ENCODE measurements at regions not wholly inside any gene's neighbourhood (a gene's known extent, or its start where the extent isn't known, plus 50 kb on each side); places are given as distances from the start of the nearest gene placed in this dataset.
A peak's percentile ranks its signal among the peaks of the same experiment; 100 is the strongest.

GRCh38 chr5:54703133-54703532 lies 185.6 kb downstream of the SNX18 start:
- Histone ChIP-seq H3F3A (ENCODE audit: low read depth) (no peaks in the 10 kb centered on the region), H3K4me1 (ENCODE audit: insufficient read depth, low read length, poor library complexity, severe bottlenecking) (peaks cover 6% of the 10 kb centered on the region), H3K9ac (ENCODE audit: low read depth, low read length, poor library complexity, severe bottlenecking) (no peak overlapping the region), H3K27me3 (ENCODE audit: insufficient read depth, low read length, poor library complexity, severe bottlenecking) (no peaks in the 10 kb centered on the region), H3K9me3 (ENCODE audit: insufficient read depth, low read depth, low read length) (no peaks in the 10 kb centered on the region), H2AFZ (ENCODE audit: low read length) (peak overlapping the region; percentile 39; the same call in 1 of the 2 replicates), H4K20me1 (ENCODE audit: insufficient read depth, low read length, poor library complexity, severe bottlenecking) (no peaks in the 10 kb centered on the region), H3K9me2 (replicated peaks; ENCODE audit: low read depth, low read length) (no peaks in the 10 kb centered on the region), H3K4me2 (ENCODE audit: low read depth, low read length, poor library complexity, severe bottlenecking) (no peak overlapping the region), H3K36me3 (ENCODE audit: insufficient read depth, low read length) (no peaks in the 10 kb centered on the region), H3K79me2 (ENCODE audit: insufficient read depth, low read length) (no peaks in the 10 kb centered on the region), H3K4me3 (ENCODE audit: low read length, poor library complexity, severe bottlenecking) (no peak overlapping the region)
- TF ChIP-seq CTCF (conservative IDR thresholded peaks at IDR 0.05; ENCODE audit: low read length) (no peak), EZH2phosphoT487 (IDR thresholded peaks at IDR 0.05; ENCODE audit: borderline replicate concordance) (no peak)

- Histone ChIP-seq H3K27me3 (ENCODE audit: insufficient read depth, low read length, poor library complexity, severe bottlenecking) (no peaks in the 10 kb centered on the region), H3K9me3 (ENCODE audit: insufficient read depth, low read depth, low read length) (no peaks in the 10 kb centered on the region), H2AFZ (ENCODE audit: low read length) (no peak overlapping the region), H3K4me2 (ENCODE audit: low read depth, low read length, poor library complexity, severe bottlenecking) (no peak overlapping the region), H3K9me2 (replicated peaks; ENCODE audit: low read depth, low read length) (no peaks in the 10 kb centered on the region), H4K20me1 (ENCODE audit: insufficient read depth, low read length, poor library complexity, severe bottlenecking) (no peaks in the 10 kb centered on the region), H3K9ac (ENCODE audit: low read depth, low read length, poor library complexity, severe bottlenecking) (no peak overlapping the region), H3K36me3 (ENCODE audit: insufficient read depth, low read length) (no peaks in the 10 kb centered on the region), H3F3A (ENCODE audit: low read depth) (no peaks in the 10 kb centered on the region), H3K4me3 (ENCODE audit: low read length, poor library complexity, severe bottlenecking) (no peak overlapping the region), H3K4me1 (ENCODE audit: insufficient read depth, low read length, poor library complexity, severe bottlenecking) (peaks cover 6% of the 10 kb centered on the region), H3K79me2 (ENCODE audit: insufficient read depth, low read length) (no peaks in the 10 kb centered on the region)
- no peak for TF ChIP-seq EZH2phosphoT487 (IDR thresholded peaks at IDR 0.05; ENCODE audit: borderline replicate concordance)
- TF ChIP-seq CTCF (conservative IDR thresholded peaks at IDR 0.05; ENCODE audit: low read length): no peak
Measured at GRCh38 chr5:54702470-54702869, 184.9 kb downstream of the SNX18 start.

GRCh38 chr5:54700986-54701578 lies 183.5 kb downstream of the SNX18 start:
- Histone ChIP-seq H3K9me3 (ENCODE audit: insufficient read depth, low read depth, low read length) (no peaks in the 10 kb centered on the region), H3K4me3 (ENCODE audit: low read length, poor library complexity, severe bottlenecking) (no peak overlapping the region), H3K9ac (ENCODE audit: low read depth, low read length, poor library complexity, severe bottlenecking) (no peak overlapping the region), H4K20me1 (ENCODE audit: insufficient read depth, low read length, poor library complexity, severe bottlenecking) (no peaks in the 10 kb centered on the region), H3K27me3 (ENCODE audit: insufficient read depth, low read length, poor library complexity, severe bottlenecking) (no peaks in the 10 kb centered on the region), H3K79me2 (ENCODE audit: insufficient read depth, low read length) (no peaks in the 10 kb centered on the region), H2AFZ (ENCODE audit: low read length) (no peak overlapping the region), H3K4me2 (ENCODE audit: low read depth, low read length, poor library complexity, severe bottlenecking) (no peak overlapping the region), H3K9me2 (replicated peaks; ENCODE audit: low read depth, low read length) (no peaks in the 10 kb centered on the region), H3K36me3 (ENCODE audit: insufficient read depth, low read length) (no peaks in the 10 kb centered on the region), H3F3A (ENCODE audit: low read depth) (no peaks in the 10 kb centered on the region), H3K4me1 (ENCODE audit: insufficient read depth, low read length, poor library complexity, severe bottlenecking) (peaks cover 6% of the 10 kb centered on the region)
- TF ChIP-seq EZH2phosphoT487 (IDR thresholded peaks at IDR 0.05; ENCODE audit: borderline replicate concordance) (no peak), CTCF (conservative IDR thresholded peaks at IDR 0.05; ENCODE audit: low read length) (no peak)

Measured in Loucy (cell line).